Keratinocyte (primary cell): ENCODE measurements at regions not wholly inside any gene's neighbourhood (a gene's known extent, or its start where the extent isn't known, plus 50 kb on each side); places are given as distances from the start of the nearest gene placed in this dataset.

ENCODE experiments used
- DNase-seq: peaks from one replicate; pipeline ENCODE4 v3.0.0-alpha.2; 2011; ENCODE audit warnings: low read depth, missing footprints, low spot score
- FAIRE-seq: peaks from 2 replicates; lab custom pipeline; 2011; peaks lifted over from hg19 to GRCh38; lab: Jason Lieb, UNC
- H2AFZ ChIP-seq: 2 replicates; pipeline ENCODE4 v1.6.0; 2012; ENCODE audit warnings: low read length, control low read depth, inconsistent platforms; ENCODE audit not compliant: control insufficient read depth
- H3K27ac ChIP-seq: 2 replicates; pipeline ENCODE4 v1.5.1; 2011; ENCODE audit warnings: low read length; ENCODE audit not compliant: control insufficient read depth, insufficient read depth
- H3K27me3 ChIP-seq: 3 replicates; pipeline ENCODE4 v1.6.0; 2011; ENCODE audit warnings: low read length; ENCODE audit not compliant: control insufficient read depth, insufficient read depth; ENCODE audit errors: extremely low read depth
- H3K36me3 ChIP-seq, 2 experiments: 2 replicates in 1 of 2; 3 replicates in 1 of 2; pipeline ENCODE4 v1.5.1; 2011; ENCODE audit warnings: low read length in 2 of 2, mild to moderate bottlenecking in 1 of 2; ENCODE audit not compliant: control insufficient read depth in 2 of 2, insufficient read depth in 2 of 2; ENCODE audit errors: extremely low read depth in 1 of 2
- H3K4me1 ChIP-seq: 3 replicates; pipeline ENCODE4 v1.5.1; 2011; ENCODE audit warnings: low read length; ENCODE audit not compliant: control insufficient read depth, insufficient read depth; ENCODE audit errors: extremely low read depth
- H3K4me2 ChIP-seq: 3 replicates; pipeline ENCODE4 v1.6.0; 2011; ENCODE audit warnings: low read depth, low read length; ENCODE audit not compliant: control insufficient read depth, insufficient read depth; ENCODE audit errors: extremely low read depth
- H3K4me3 ChIP-seq, 3 experiments: fragments of 200-600 bp in 1 of 3; sonication (generic) in 1 of 3; 2 replicates in 2 of 3; 3 replicates in 1 of 3; pipeline ENCODE4 v1.5.1; 2011 to 2016; ENCODE audit warnings: low read length in 3 of 3, mild to moderate bottlenecking in 3 of 3, control low read depth in 2 of 3, inconsistent platforms in 1 of 3, low read depth in 1 of 3, mixed read lengths in 1 of 3, mixed run types in 1 of 3, moderate library complexity in 1 of 3; ENCODE audit not compliant: control insufficient read depth in 2 of 3, insufficient read depth in 2 of 3; ENCODE audit errors: extremely low read depth in 1 of 3
- H3K79me2 ChIP-seq: 2 replicates; pipeline ENCODE4 v1.6.0; 2012; ENCODE audit warnings: low read length; ENCODE audit not compliant: control insufficient read depth, insufficient read depth
- H3K9ac ChIP-seq: 3 replicates; pipeline ENCODE4 v1.6.0; 2011; ENCODE audit warnings: low read length; ENCODE audit not compliant: control insufficient read depth, insufficient read depth; ENCODE audit errors: extremely low read depth
- H3K9me1 ChIP-seq: 3 replicates; pipeline ENCODE4 v1.6.0; 2011; ENCODE audit warnings: low read length; ENCODE audit not compliant: control insufficient read depth, insufficient read depth; ENCODE audit errors: extremely low read depth
- H3K9me3 ChIP-seq: 2 replicates; pipeline ENCODE4 v1.5.1; 2012; ENCODE audit warnings: low read depth, low read length; ENCODE audit not compliant: control insufficient read depth
- H4K20me1 ChIP-seq: 3 replicates; pipeline ENCODE4 v1.6.0; 2011; ENCODE audit warnings: low read length; ENCODE audit not compliant: control insufficient read depth, insufficient read depth; ENCODE audit errors: extremely low read depth
- CTCF ChIP-seq, 3 experiments: IDR thresholded peaks in 1 of 3; conservative IDR thresholded peaks in 1 of 3; optimal IDR thresholded peaks in 1 of 3; 2 replicates in 2 of 3; 3 replicates in 1 of 3; pipeline versions ENCODE3 to v1.5.1; 2011; ENCODE audit warnings: low read length in 3 of 3, mild to moderate bottlenecking in 3 of 3, moderate library complexity in 2 of 3, control low read depth in 1 of 3, inconsistent platforms in 1 of 3; ENCODE audit not compliant: insufficient read depth in 2 of 3; ENCODE audit errors: extremely low read depth in 1 of 3
- EZH2 ChIP-seq: IDR thresholded peaks from one replicate; pipeline ENCODE4 v1.6.1; 2012; ENCODE audit warnings: inconsistent platforms, mild to moderate bottlenecking, low read length, moderate library complexity
- dilution Hi-C: fragments of 300-500 bp; cut with MboI; formaldehyde crosslinking; loops from one replicate; pipeline ENCODE4 v1.7.0; 2020; ENCODE audit warnings: low sequenced_read_pairs; ENCODE audit not compliant: extremely low pct_ligation_motif_present

- H3K4me1 ChIP-seq = no peaks in the 10 kb centered on the region
- no peak overlapping the region for H3K9ac ChIP-seq
- H2AFZ ChIP-seq = no peak overlapping the region
- no peaks in the 10 kb centered on the region for H3K79me2 ChIP-seq
- H3K4me2 ChIP-seq = no peak overlapping the region
- no peak overlapping the region for H3K4me3 ChIP-seq
- H3K27me3 ChIP-seq = no peaks in the 10 kb centered on the region
- no peaks in the 10 kb centered on the region for H4K20me1 ChIP-seq
- DNase-seq (no peak), FAIRE-seq (no peak)
- H3K36me3 ChIP-seq = no peaks in the 10 kb centered on the region
- dilution Hi-C loops = no loop called here
- H3K27ac ChIP-seq = no peak overlapping the region
- H3K9me3 ChIP-seq = no peaks in the 10 kb centered on the region
- H3K9me1 ChIP-seq = no peaks in the 10 kb centered on the region
- TF ChIP-seq CTCF (optimal IDR thresholded peaks at IDR 0.05 in 1 of 3, IDR thresholded peaks at IDR 0.05 in 1 of 3, conservative IDR thresholded peaks at IDR 0.05 in 1 of 3; ENCODE audit: extremely low read depth in 1 of 3, insufficient read depth in 2 of 3, low read length in 3 of 3) = no peak
- no peak for TF ChIP-seq EZH2
Observed at GRCh38 chr7:115561335-115562110, 469.0 kb downstream of the TFEC start.

GRCh38 chr7:115559877-115560276 is 470.7 kb downstream of the TFEC start:
- no peak for DNase-seq
- H3K4me3 ChIP-seq = no peak overlapping the region
- no peak overlapping the region for H2AFZ ChIP-seq
- no peaks in the 10 kb centered on the region for H3K4me1 ChIP-seq
- H3K27ac ChIP-seq = no peak overlapping the region
- no peaks in the 10 kb centered on the region for H3K36me3 ChIP-seq
- TF ChIP-seq CTCF (optimal IDR thresholded peaks at IDR 0.05 in 1 of 3, IDR thresholded peaks at IDR 0.05 in 1 of 3, conservative IDR thresholded peaks at IDR 0.05 in 1 of 3; ENCODE audit: extremely low read depth in 1 of 3, insufficient read depth in 2 of 3, low read length in 3 of 3) (no peak), EZH2 (no peak)
- no peaks in the 10 kb centered on the region for H4K20me1 ChIP-seq
- H3K9me3 ChIP-seq = no peaks in the 10 kb centered on the region
- H3K9me1 ChIP-seq = no peaks in the 10 kb centered on the region
- dilution Hi-C loops = no loop called here
- H3K9ac ChIP-seq = no peak overlapping the region
- no peaks in the 10 kb centered on the region for H3K79me2 ChIP-seq
- H3K27me3 ChIP-seq = no peaks in the 10 kb centered on the region
- no peak overlapping the region for H3K4me2 ChIP-seq
- FAIRE-seq = no peak
